Vagina (tissue), 2 donors: ENCODE measurements at regions not wholly inside any gene's neighbourhood (a gene's known extent, or its start where the extent isn't known, plus 50 kb on each side); places are given as distances from the start of the nearest gene placed in this dataset.

ENCODE experiments used
- CTCF ChIP-seq, 3 experiments: fragments of 450-650 bp in 2 of 3; fragments of 200-600 bp in 1 of 3; sonication (generic) in 1 of 3; IDR thresholded peaks; one replicate each; pipeline ENCODE4 v1.5.1; 2017 to 2019; ENCODE audit warnings: antibody characterized with exemption in 3 of 3, mild to moderate bottlenecking in 2 of 3, moderate library complexity in 2 of 3
- POLR2A ChIP-seq, 2 donors: fragments of 450-650 bp; IDR thresholded peaks; one replicate each; pipeline ENCODE4 v1.6.1; 2017; ENCODE audit warnings: antibody characterized with exemption in 2 of 2, mild to moderate bottlenecking in 2 of 2, moderate library complexity in 2 of 2
- POLR2AphosphoS5 ChIP-seq, 2 donors: sonication (generic); formaldehyde crosslinking; IDR thresholded peaks; one replicate each; pipeline ENCODE4 v1.9.0; 2017; ENCODE audit warnings: antibody characterized with exemption in 2 of 2, mild to moderate bottlenecking in 2 of 2, low read depth in 1 of 2; ENCODE audit not compliant: insufficient read depth in 1 of 2

GRCh38 chr16:14371778-14372431 is 258.2 kb downstream of the PARN start:
- TF ChIP-seq CTCF (IDR thresholded peaks at IDR 0.05) (no peak), POLR2A (IDR thresholded peaks at IDR 0.05) (no peak), POLR2AphosphoS5 (IDR thresholded peaks at IDR 0.05; ENCODE audit: insufficient read depth in 1 of 2, low read depth in 1 of 2) (no peak)
